ENCODE measurements at regions not wholly inside any gene's neighbourhood (a gene's known extent, or its start where the extent isn't known, plus 50 kb on each side); places are given as distances from the start of the nearest gene placed in this dataset.

- TF ChIP-seq CTCF (IDR thresholded peaks at IDR 0.05; ENCODE audit: low read depth, low read length) = peak; percentile 38
- no peak for DNase-seq (ENCODE audit: low read depth, low spot score)
- in situ Hi-C loops (cut with HindIII; ENCODE audit: low sequenced_read_pairs) = no loop called here
- no peak overlapping the region for H3K4me3 ChIP-seq (ENCODE audit: low read depth, low read length)
Measured at GRCh38 chr13:73767747-73768315, 366.4 kb downstream of the KLF12 start.

GRCh38 chr13:73767191-73767741 is 366.9 kb downstream of the KLF12 start:
- TF ChIP-seq CTCF (IDR thresholded peaks at IDR 0.05; ENCODE audit: low read depth, low read length) = no peak
- in situ Hi-C loops (cut with HindIII; ENCODE audit: low sequenced_read_pairs) = no loop called here
- peak; percentile 35 for DNase-seq (ENCODE audit: low read depth, low spot score)
- H3K4me3 ChIP-seq (ENCODE audit: low read depth, low read length) = no peak overlapping the region

GRCh38 chr13:73765651-73766384 is 368.4 kb downstream of the KLF12 start:
- H3K4me3 ChIP-seq (ENCODE audit: low read depth, low read length) = no peak overlapping the region
- DNase-seq (ENCODE audit: low read depth, low spot score) = peak; percentile 86
- TF ChIP-seq CTCF (IDR thresholded peaks at IDR 0.05; ENCODE audit: low read depth, low read length) = no peak
- in situ Hi-C loops (cut with HindIII; ENCODE audit: low sequenced_read_pairs) = no loop called here

- no peak for TF ChIP-seq CTCF (IDR thresholded peaks at IDR 0.05; ENCODE audit: low read depth, low read length)
- DNase-seq (ENCODE audit: low read depth, low spot score) = no peak
- H3K4me3 ChIP-seq (ENCODE audit: low read depth, low read length) = no peak overlapping the region
- in situ Hi-C loops (cut with HindIII; ENCODE audit: low sequenced_read_pairs) = no loop called here
Measured at GRCh38 chr13:73759434-73759833, 374.8 kb downstream of the KLF12 start.

- no peak for TF ChIP-seq CTCF (IDR thresholded peaks at IDR 0.05; ENCODE audit: low read depth, low read length)
- in situ Hi-C loops (cut with HindIII; ENCODE audit: low sequenced_read_pairs) = no loop called here
- no peak for DNase-seq (ENCODE audit: low read depth, low spot score)
- no peak overlapping the region for H3K4me3 ChIP-seq (ENCODE audit: low read depth, low read length)
Measured at GRCh38 chr13:73757481-73758233, 376.5 kb downstream of the KLF12 start.

GRCh38 chr13:73754727-73755292 is 379.4 kb downstream of the KLF12 start:
- no peak overlapping the region for H3K4me3 ChIP-seq (ENCODE audit: low read depth, low read length)
- in situ Hi-C loops (cut with HindIII; ENCODE audit: low sequenced_read_pairs) = no loop called here
- peak; percentile 75 for DNase-seq (ENCODE audit: low read depth, low spot score)
- TF ChIP-seq CTCF (IDR thresholded peaks at IDR 0.05; ENCODE audit: low read depth, low read length) = peak; percentile 60
